ENCODE measurements at regions not wholly inside any gene's neighbourhood (a gene's known extent, or its start where the extent isn't known, plus 50 kb on each side); places are given as distances from the start of the nearest gene placed in this dataset.

GRCh38 chr1:82697965-82698364 is 897.2 kb downstream of the ADGRL2 start:
- TF ChIP-seq CTCF (IDR thresholded peaks at IDR 0.05), result no peak
- no peak for DNase-seq (ENCODE audit: low spot score)
- no peak overlapping the region for H3K4me3 ChIP-seq
- no peak overlapping the region for H3K27ac ChIP-seq

GRCh38 chr1:82695443-82695842 is 894.7 kb downstream of the ADGRL2 start:
- H3K27ac ChIP-seq, result no peak overlapping the region
- DNase-seq (ENCODE audit: low spot score), result no peak
- no peak overlapping the region for H3K4me3 ChIP-seq
- TF ChIP-seq CTCF (IDR thresholded peaks at IDR 0.05), result no peak

- Histone ChIP-seq H3K4me3 (no peak overlapping the region), H3K27ac (no peak overlapping the region)
- no peak for TF ChIP-seq CTCF (IDR thresholded peaks at IDR 0.05)
- DNase-seq (ENCODE audit: low spot score), result no peak
Measured at GRCh38 chr1:82690411-82690810, 889.7 kb downstream of the ADGRL2 start.

GRCh38 chr1:82689217-82689616 is 888.5 kb downstream of the ADGRL2 start:
- Histone ChIP-seq H3K4me3 (no peak overlapping the region), H3K27ac (no peak overlapping the region)
- DNase-seq (ENCODE audit: low spot score), result no peak
- no peak for TF ChIP-seq CTCF (IDR thresholded peaks at IDR 0.05)

GRCh38 chr1:82686774-82687173 is 886.0 kb downstream of the ADGRL2 start:
- Histone ChIP-seq H3K4me3 (no peak overlapping the region), H3K27ac (no peak overlapping the region)
- no peak for TF ChIP-seq CTCF (IDR thresholded peaks at IDR 0.05)
- no peak for DNase-seq (ENCODE audit: low spot score)

- Histone ChIP-seq H3K4me3 (no peak overlapping the region), H3K27ac (no peak overlapping the region)
- no peak for DNase-seq (ENCODE audit: low spot score)
- no peak for TF ChIP-seq CTCF (IDR thresholded peaks at IDR 0.05)
Measured at GRCh38 chr1:82646888-82647287, 846.2 kb downstream of the ADGRL2 start.

GRCh38 chr1:82646336-82646735 is 845.6 kb downstream of the ADGRL2 start:
- DNase-seq (ENCODE audit: low spot score), result no peak
- Histone ChIP-seq H3K4me3 (no peak overlapping the region), H3K27ac (no peak overlapping the region)
- no peak for TF ChIP-seq CTCF (IDR thresholded peaks at IDR 0.05)

Data from coronary artery (tissue), 2 donors.